ENCODE measurements at regions not wholly inside any gene's neighbourhood (a gene's known extent, or its start where the extent isn't known, plus 50 kb on each side); places are given as distances from the start of the nearest gene placed in this dataset.

DNA sequence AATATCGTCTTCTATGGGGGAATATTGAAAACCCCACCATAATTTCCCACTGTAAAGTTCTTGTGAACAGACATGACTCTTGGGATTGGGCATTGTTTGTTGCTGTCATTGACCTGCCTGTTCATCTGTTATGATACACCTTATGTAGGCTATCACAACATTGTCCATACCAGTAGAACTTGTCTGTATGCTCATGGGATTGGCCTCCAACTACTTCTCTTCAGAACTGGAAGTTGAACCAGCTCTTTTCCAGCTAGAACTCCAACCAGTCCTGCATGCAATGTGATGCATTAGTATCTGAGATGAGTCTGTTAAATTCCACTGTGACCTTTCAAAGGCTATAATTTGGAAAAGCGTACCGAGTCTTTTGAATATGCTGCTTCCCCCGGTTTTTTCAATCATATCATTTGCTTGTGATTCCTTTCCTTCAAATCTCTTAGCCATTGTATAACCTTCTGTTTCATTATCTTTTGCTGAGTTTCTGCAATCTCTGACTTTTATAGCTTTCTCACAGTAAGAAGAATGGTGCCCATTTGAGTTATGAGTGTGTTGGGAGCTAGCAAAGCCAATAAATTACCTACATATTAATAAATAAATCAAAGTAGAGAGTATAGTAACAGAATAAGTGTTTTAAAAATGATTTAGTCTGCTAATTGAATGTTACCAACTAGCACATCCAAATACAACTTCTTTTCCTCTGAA is 101.9 kb downstream of the PLK2 start:
- TF ChIP-seq, protein P1, sequence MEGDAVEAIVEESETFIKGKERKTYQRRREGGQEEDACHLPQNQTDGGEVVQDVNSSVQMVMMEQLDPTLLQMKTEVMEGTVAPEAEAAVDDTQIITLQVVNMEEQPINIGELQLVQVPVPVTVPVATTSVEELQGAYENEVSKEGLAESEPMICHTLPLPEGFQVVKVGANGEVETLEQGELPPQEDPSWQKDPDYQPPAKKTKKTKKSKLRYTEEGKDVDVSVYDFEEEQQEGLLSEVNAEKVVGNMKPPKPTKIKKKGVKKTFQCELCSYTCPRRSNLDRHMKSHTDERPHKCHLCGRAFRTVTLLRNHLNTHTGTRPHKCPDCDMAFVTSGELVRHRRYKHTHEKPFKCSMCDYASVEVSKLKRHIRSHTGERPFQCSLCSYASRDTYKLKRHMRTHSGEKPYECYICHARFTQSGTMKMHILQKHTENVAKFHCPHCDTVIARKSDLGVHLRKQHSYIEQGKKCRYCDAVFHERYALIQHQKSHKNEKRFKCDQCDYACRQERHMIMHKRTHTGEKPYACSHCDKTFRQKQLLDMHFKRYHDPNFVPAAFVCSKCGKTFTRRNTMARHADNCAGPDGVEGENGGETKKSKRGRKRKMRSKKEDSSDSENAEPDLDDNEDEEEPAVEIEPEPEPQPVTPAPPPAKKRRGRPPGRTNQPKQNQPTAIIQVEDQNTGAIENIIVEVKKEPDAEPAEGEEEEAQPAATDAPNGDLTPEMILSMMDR (IDR thresholded peaks at IDR 0.05) = no peak
- no peak for TF ChIP-seq POLR2A (IDR thresholded peaks at IDR 0.05)
- Histone ChIP-seq H3K9me3 (no peaks in the 10 kb centered on the region), H3K27ac (no peak overlapping the region), H3K36me3 (no peaks in the 10 kb centered on the region), H3K4me3 (no peak overlapping the region), H3K27me3 (no peaks in the 10 kb centered on the region), H3K4me1 (peaks cover 0 to 7% (median 0%) of the 10 kb centered on the region in 12 donors)
- intact Hi-C loops (cut with DNase I) = no loop called here
- 94 to 99% (median 97%) methylated on average over 4 of the region's 4 CpGs for WGBS, 4 donors
- ATAC-seq = no peak
- no peak for DNase-seq

DNA sequence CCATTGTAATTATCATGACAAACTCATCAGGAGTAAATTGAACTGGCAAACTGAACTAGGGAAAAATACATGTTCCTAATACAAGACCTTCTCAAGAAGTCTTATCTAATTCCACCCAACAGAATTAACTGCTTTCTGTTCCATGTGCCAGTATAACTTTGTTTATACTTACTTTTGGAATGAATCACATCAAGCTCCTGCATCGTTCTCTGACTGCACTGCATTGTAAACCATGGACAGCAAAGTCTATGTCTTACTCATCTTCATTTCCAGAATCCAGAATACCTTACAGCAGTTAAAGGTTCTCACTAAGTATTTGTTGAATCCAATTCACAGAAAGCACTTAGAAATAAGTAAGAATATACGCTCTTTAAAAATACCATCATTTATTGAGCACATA is 102.8 kb downstream of the PLK2 start:
- Histone ChIP-seq H3K4me1 (peaks cover 0 to 3% (median 0%) of the 10 kb centered on the region in 12 donors), H3K36me3 (no peaks in the 10 kb centered on the region), H3K9me3 (no peaks in the 10 kb centered on the region), H3K4me3 (no peak overlapping the region), H3K27me3 (no peaks in the 10 kb centered on the region), H3K27ac (no peak overlapping the region)
- TF ChIP-seq POLR2A (IDR thresholded peaks at IDR 0.05) = no peak
- TF ChIP-seq, protein P1 (IDR thresholded peaks at IDR 0.05) = no peak
- no peak for DNase-seq
- intact Hi-C loops (cut with DNase I) = no loop called here
- 96 to 98% (median 97%) methylated on average over 2 of the region's 2 CpGs for WGBS, 4 donors
- no peak for ATAC-seq

- DNase-seq = no peak
- intact Hi-C loops (cut with DNase I) = no loop called here
- TF ChIP-seq POLR2A (IDR thresholded peaks at IDR 0.05) = no peak
- TF ChIP-seq, protein P1 (IDR thresholded peaks at IDR 0.05) = no peak
- Histone ChIP-seq H3K27me3 (no peaks in the 10 kb centered on the region), H3K36me3 (no peaks in the 10 kb centered on the region), H3K4me3 (no peak overlapping the region), H3K27ac (no peak overlapping the region), H3K9me3 (no peaks in the 10 kb centered on the region), H3K4me1 (peaks cover 0 to 3% (median 0%) of the 10 kb centered on the region in 12 donors)
- no peak for ATAC-seq
- WGBS, 4 donors = 95 to 99% (median 97%) methylated on average over 4 of the region's 4 CpGs
Observed at GRCh38 chr5:58356662-58357061, 103.2 kb downstream of the PLK2 start.

DNA sequence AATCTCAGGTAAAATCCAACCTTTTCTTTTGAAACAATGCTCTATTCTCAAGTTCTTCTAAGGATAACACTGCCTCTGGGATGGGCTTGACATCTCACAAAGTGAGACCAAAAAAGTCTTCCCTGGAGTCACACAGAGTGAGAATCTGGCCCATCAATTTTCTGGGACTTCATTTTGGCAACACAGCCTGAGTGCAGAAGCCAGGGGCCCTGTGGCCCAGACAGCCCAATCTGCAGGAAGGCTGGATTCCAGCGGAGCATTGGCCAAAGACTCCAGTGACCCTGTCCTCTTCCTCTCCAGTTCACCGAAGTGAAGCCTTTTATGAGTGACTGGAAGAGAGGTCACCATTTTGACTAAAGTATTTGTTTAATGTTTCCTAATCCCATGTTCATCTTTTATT is 105.1 kb downstream of the PLK2 start:
- no peak for TF ChIP-seq POLR2A (IDR thresholded peaks at IDR 0.05)
- TF ChIP-seq, protein P1 (IDR thresholded peaks at IDR 0.05) = no peak
- no peaks in the 10 kb centered on the region for H3K4me1 ChIP-seq
- H3K27me3 ChIP-seq = no peaks in the 10 kb centered on the region
- WGBS, 4 donors = 65 to 80% (median 70%) methylated on average over 2 of the region's 2 CpGs
- ATAC-seq (no peak), DNase-seq (no peak)
- intact Hi-C loops (cut with DNase I) = no loop called here
- H3K27ac ChIP-seq = no peak overlapping the region
- no peaks in the 10 kb centered on the region for H3K36me3 ChIP-seq
- peaks cover 0 to 7% (median 0%) of the 10 kb centered on the region in 12 donors for H3K9me3 ChIP-seq
- H3K4me3 ChIP-seq = no peak overlapping the region
